Uterus (tissue), 3 donors: ENCODE measurements at regions not wholly inside any gene's neighbourhood (a gene's known extent, or its start where the extent isn't known, plus 50 kb on each side); places are given as distances from the start of the nearest gene placed in this dataset.

Experiments
- DNase-seq, 2 donors: peaks; one replicate each; pipeline ENCODE4 v3.0.0-alpha.2; 2019 to 2020
- H3K27ac ChIP-seq, 2 donors: fragments of 200-600 bp; sonication (generic); 1 replicate in 1 of 2; 2 replicates in 1 of 2; pipeline ENCODE4 v1.5.1; 2016 to 2018
- H3K27me3 ChIP-seq, 2 donors: fragments of 200-600 bp; sonication (generic); one replicate each; pipeline ENCODE4 v1.5.1; 2018 to 2019; ENCODE audit warnings: control low read depth in 1 of 2
- H3K36me3 ChIP-seq, 2 donors: fragments of 200-600 bp; sonication (generic); one replicate each; pipeline ENCODE4 v1.5.1; 2019; ENCODE audit warnings: control low read depth in 1 of 2
- H3K4me1 ChIP-seq, 2 donors: fragments of 200-600 bp; sonication (generic); one replicate each; pipeline ENCODE4 v1.5.1; 2018 to 2019; ENCODE audit warnings: control low read depth in 1 of 2
- H3K4me3 ChIP-seq, 2 donors: fragments of 200-600 bp; sonication (generic); 1 replicate in 1 of 2; 2 replicates in 1 of 2; pipeline ENCODE4 v1.5.1; 2018 to 2019; ENCODE audit warnings: mild to moderate bottlenecking in 1 of 2
- H3K9me3 ChIP-seq, 2 donors: fragments of 200-600 bp; sonication (generic); one replicate each; pipeline ENCODE4 v1.5.1; 2019; ENCODE audit warnings: control low read depth in 1 of 2
- CTCF ChIP-seq, 4 experiments: fragments of 200-600 bp in 2 of 4; fragments of 450-650 bp in 2 of 4; sonication (generic) in 2 of 4; IDR thresholded peaks; one replicate each; pipeline ENCODE4 v1.5.1; 2016 to 2019; ENCODE audit warnings: antibody characterized with exemption in 4 of 4, mild to moderate bottlenecking in 2 of 4, moderate library complexity in 1 of 4
- POLR2A ChIP-seq, 2 donors: fragments of 450-650 bp; IDR thresholded peaks; one replicate each; pipeline ENCODE4 v1.6.1; 2016; ENCODE audit warnings: antibody characterized with exemption in 2 of 2, mild to moderate bottlenecking in 1 of 2, moderate library complexity in 1 of 2
- intact Hi-C: fragments of 100-400 bp; cut with DNase I; formaldehyde crosslinking; loops from one replicate; pipeline ENCODE4 v1.15.1; 2023; ENCODE audit warnings: low total_unique reads
- donor health status: DM: yes; HTN: yes; CAD: no.

DNA sequence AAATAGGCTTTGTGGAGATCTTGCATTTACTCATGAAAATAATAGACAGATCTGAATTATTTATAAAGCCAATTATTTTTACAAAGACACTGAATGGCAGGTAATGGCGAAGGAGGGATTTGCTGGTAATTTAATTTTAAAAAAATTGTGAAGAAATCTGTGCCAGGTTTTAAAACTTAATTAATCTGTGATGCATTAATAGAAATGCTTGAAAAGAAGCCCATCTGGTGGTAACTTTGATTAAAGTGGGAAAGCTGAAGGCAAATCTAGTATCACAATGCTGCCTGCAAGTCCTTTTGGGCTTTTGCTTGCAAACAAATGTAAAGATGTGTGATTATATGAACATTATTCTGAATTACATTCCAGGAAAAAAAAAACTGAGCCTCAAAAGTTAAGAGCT, 433.2 kb upstream of the DEPDC1 start:
- H3K27ac ChIP-seq, result no peak overlapping the region
- H3K27me3 ChIP-seq, result no peaks in the 10 kb centered on the region
- no peaks in the 10 kb centered on the region for H3K4me1 ChIP-seq
- no peaks in the 10 kb centered on the region for H3K36me3 ChIP-seq
- TF ChIP-seq POLR2A (IDR thresholded peaks at IDR 0.05) (no peak), CTCF (IDR thresholded peaks at IDR 0.05) (no peak)
- intact Hi-C loops, result no loop called here
- H3K9me3 ChIP-seq, result no peaks in the 10 kb centered on the region
- no peak for DNase-seq
- no peak overlapping the region for H3K4me3 ChIP-seq

GRCh38 chr1:68936530-68936929, 439.6 kb upstream of the DEPDC1 start:
- intact Hi-C loops, result no loop called here

DNA sequence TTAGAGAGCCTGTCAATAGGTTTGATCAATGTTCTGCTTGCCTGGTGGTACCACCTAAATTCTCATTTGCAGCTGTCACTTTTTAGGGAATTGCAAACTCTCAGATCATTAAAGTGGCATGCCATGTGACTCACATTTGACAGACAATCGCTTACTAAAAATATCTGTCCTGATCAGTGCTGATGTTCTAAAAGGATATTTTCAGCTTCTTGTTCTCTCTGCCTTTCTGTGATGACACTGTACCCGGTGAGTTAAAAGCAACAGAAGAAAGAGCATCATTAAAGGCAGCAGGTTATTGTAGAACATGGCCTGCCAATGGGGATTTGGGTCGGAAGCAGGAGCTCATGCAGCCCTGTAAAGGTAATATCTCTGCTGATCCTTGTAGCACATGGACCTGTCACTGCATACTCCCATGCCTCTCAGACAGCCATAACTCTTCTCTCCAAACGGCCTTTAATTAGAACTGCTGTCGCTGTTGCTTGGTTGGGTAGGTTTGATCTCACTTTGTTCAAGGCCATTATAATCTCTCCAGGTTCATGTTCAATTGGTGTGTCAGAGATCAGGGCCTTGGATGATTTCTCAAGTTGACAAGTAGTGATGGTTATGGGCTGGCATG, 441.3 kb upstream of the DEPDC1 start:
- Histone ChIP-seq H3K4me1 (no peaks in the 10 kb centered on the region), H3K4me3 (no peak overlapping the region), H3K36me3 (no peaks in the 10 kb centered on the region), H3K27ac (no peak overlapping the region), H3K27me3 (no peaks in the 10 kb centered on the region), H3K9me3 (no peaks in the 10 kb centered on the region)
- intact Hi-C loops, result no loop called here
- no peak for DNase-seq
- no peak for TF ChIP-seq POLR2A (IDR thresholded peaks at IDR 0.05)
- no peak for TF ChIP-seq CTCF (IDR thresholded peaks at IDR 0.05)

More at GRCh38 chr1:68936530-68936929, 439.6 kb upstream of the DEPDC1 start:
- Histone ChIP-seq H3K4me1 (no peaks in the 10 kb centered on the region), H3K9me3 (no peaks in the 10 kb centered on the region), H3K36me3 (no peaks in the 10 kb centered on the region), H3K27me3 (no peaks in the 10 kb centered on the region), H3K4me3 (no peak overlapping the region), H3K27ac (no peak overlapping the region)
- no peak for DNase-seq
- no peak for TF ChIP-seq CTCF (IDR thresholded peaks at IDR 0.05)
- no peak for TF ChIP-seq POLR2A (IDR thresholded peaks at IDR 0.05)

- intact Hi-C loops, result no loop called here
- Histone ChIP-seq H3K4me3 (no peak overlapping the region), H3K9me3 (no peaks in the 10 kb centered on the region), H3K36me3 (no peaks in the 10 kb centered on the region), H3K27me3 (no peaks in the 10 kb centered on the region), H3K4me1 (no peaks in the 10 kb centered on the region), H3K27ac (no peak overlapping the region)
- TF ChIP-seq POLR2A (IDR thresholded peaks at IDR 0.05) (no peak), CTCF (IDR thresholded peaks at IDR 0.05) (no peak)
- DNase-seq, result no peak
Observed at GRCh38 chr1:68950036-68950435, 453.2 kb upstream of the DEPDC1 start.

- no peak overlapping the region for H3K27ac ChIP-seq
Observed at GRCh38 chr1:68953311-68953710, 456.4 kb upstream of the DEPDC1 start.

More at GRCh38 chr1:68953311-68953710, 456.4 kb upstream of the DEPDC1 start:
- intact Hi-C loops, result no loop called here
- H3K4me1 ChIP-seq, result no peaks in the 10 kb centered on the region
- no peak for TF ChIP-seq POLR2A (IDR thresholded peaks at IDR 0.05)
- TF ChIP-seq CTCF (IDR thresholded peaks at IDR 0.05), result no peak
- H3K36me3 ChIP-seq, result no peaks in the 10 kb centered on the region
- no peak overlapping the region for H3K4me3 ChIP-seq
- no peaks in the 10 kb centered on the region for H3K27me3 ChIP-seq
- no peaks in the 10 kb centered on the region for H3K9me3 ChIP-seq
- no peak for DNase-seq
